NCI-H526 (cell line): ENCODE measurements at regions not wholly inside any gene's neighbourhood (a gene's known extent, or its start where the extent isn't known, plus 50 kb on each side); places are given as distances from the start of the nearest gene placed in this dataset.
A peak's percentile ranks its signal among the peaks of the same experiment; 100 is the strongest.

ENCODE experiments used
- DNase-seq, 2 experiments: peaks; one replicate each; lab custom pipeline; 2025; lab: John Stamatoyannopoulos, UW

GRCh38 chr13:23488442-23488841, 54.9 kb upstream of the SACS start:
- no peak for DNase-seq

GRCh38 chr13:23496255-23496654, 62.8 kb upstream of the SACS start:
- peak in 1 of 2 experiments; percentile 31 for DNase-seq

- no peak for DNase-seq
Observed at GRCh38 chr13:23497191-23497590, 63.7 kb upstream of the SACS start.

- DNase-seq: no peak
Observed at GRCh38 chr13:23500849-23501248, 67.3 kb upstream of the SACS start.

GRCh38 chr13:23504180-23504579, 66.0 kb upstream of the TNFRSF19 start:
- no peak for DNase-seq

GRCh38 chr13:23505007-23505406, 65.2 kb upstream of the TNFRSF19 start:
- DNase-seq: no peak

- DNase-seq: no peak
Observed at GRCh38 chr13:23506071-23506806, 64.0 kb upstream of the TNFRSF19 start.

- no peak for DNase-seq
Observed at GRCh38 chr13:23506807-23507291, 63.4 kb upstream of the TNFRSF19 start.

GRCh38 chr13:23509781-23510543, 60.2 kb upstream of the TNFRSF19 start:
- no peak for DNase-seq

GRCh38 chr13:23510544-23510916, 59.7 kb upstream of the TNFRSF19 start:
- DNase-seq: no peak

GRCh38 chr13:23510979-23511735, 59.1 kb upstream of the TNFRSF19 start:
- DNase-seq: peak in 1 of 2 experiments; percentile 44

GRCh38 chr13:23512762-23513395, 57.3 kb upstream of the TNFRSF19 start:
- no peak for DNase-seq

GRCh38 chr13:23513455-23513854, 56.8 kb upstream of the TNFRSF19 start:
- no peak for DNase-seq

GRCh38 chr13:23514076-23514475, 56.1 kb upstream of the TNFRSF19 start:
- no peak for DNase-seq

GRCh38 chr13:23515116-23515515, 55.1 kb upstream of the TNFRSF19 start:
- no peak for DNase-seq

- no peak for DNase-seq
Observed at GRCh38 chr13:23516190-23516589, 54.0 kb upstream of the TNFRSF19 start.

GRCh38 chr13:23516702-23517101, 53.5 kb upstream of the TNFRSF19 start:
- no peak for DNase-seq

- no peak for DNase-seq
Observed at GRCh38 chr13:23518231-23518630, 52.0 kb upstream of the TNFRSF19 start.
